SU-DHL-6 (cell line): ENCODE measurements at regions not wholly inside any gene's neighbourhood (a gene's known extent, or its start where the extent isn't known, plus 50 kb on each side); places are given as distances from the start of the nearest gene placed in this dataset.

Experiments
- H2AFZ ChIP-seq: fragments of 200-600 bp; sonication (generic); 2 replicates; pipeline ENCODE4 v1.6.1; 2014; ENCODE audit warnings: low read depth, mild to moderate bottlenecking, moderate library complexity, mixed read lengths, antibody characterized with exemption, low read length; ENCODE audit not compliant: severe bottlenecking
- H3F3A ChIP-seq: fragments of 200-600 bp; shearing (Covaris generic); 2 replicates; pipeline ENCODE4 v1.6.0; 2016; ENCODE audit warnings: antibody characterized with exemption, mild to moderate bottlenecking; ENCODE audit not compliant: insufficient read depth
- H3K27ac ChIP-seq: fragments of 200-600 bp; sonication (generic); 2 replicates; pipeline ENCODE4 v1.5.1; 2016; ENCODE audit warnings: low read depth, mild to moderate bottlenecking, low read length, moderate library complexity, mixed read lengths
- H3K27me3 ChIP-seq: fragments of 200-600 bp; sonication (generic), shearing (Covaris generic); 2 replicates; pipeline ENCODE4 v1.6.0; 2014; ENCODE audit warnings: mild to moderate bottlenecking, low read length
- H3K36me3 ChIP-seq: fragments of 200-600 bp; sonication (generic); 2 replicates; pipeline ENCODE4 v1.6.1; 2014; ENCODE audit warnings: mild to moderate bottlenecking, low read length, mixed read lengths
- H3K4me2 ChIP-seq: fragments of 300-600, 200-600 bp; shearing (Covaris generic), sonication (generic); 2 replicates; pipeline ENCODE4 v1.6.0; 2014; ENCODE audit warnings: low read length, low read depth, mild to moderate bottlenecking; ENCODE audit not compliant: poor library complexity, severe bottlenecking
- H3K4me3 ChIP-seq: fragments of 200-600 bp; sonication (generic); 2 replicates; pipeline ENCODE4 v1.5.1; 2014; ENCODE audit warnings: antibody characterized with exemption, low read length, mild to moderate bottlenecking, mixed read lengths; ENCODE audit not compliant: insufficient read depth, poor library complexity, severe bottlenecking
- H3K79me2 ChIP-seq: fragments of 200-600 bp; sonication (generic); 2 replicates; pipeline ENCODE4 v1.6.1; 2014; ENCODE audit warnings: mild to moderate bottlenecking, low read length, moderate library complexity; ENCODE audit not compliant: insufficient read depth
- H3K9ac ChIP-seq: fragments of 200-600 bp; sonication (generic); 2 replicates; pipeline ENCODE4 v1.7.0; 2014; ENCODE audit warnings: mild to moderate bottlenecking, low read length
- H3K9me2 ChIP-seq: fragments of 200-600 bp; sonication (generic); replicated peaks from 2 replicates; pipeline ENCODE4 v1.6.1; 2014; ENCODE audit warnings: low read length; ENCODE audit not compliant: insufficient read depth
- H3K9me3 ChIP-seq: fragments of 200-600 bp; sonication (generic); 2 replicates; pipeline ENCODE4 v1.6.1; 2014; ENCODE audit warnings: low read length, mixed read lengths; ENCODE audit not compliant: insufficient read depth
- H4K20me1 ChIP-seq: fragments of 200-600 bp; sonication (generic); 2 replicates; pipeline ENCODE4 v1.6.1; 2014; ENCODE audit warnings: low read depth, mild to moderate bottlenecking, antibody characterized with exemption, low read length, moderate library complexity, mixed read lengths
- CTCF ChIP-seq: fragments of 200-600 bp; sonication (generic); IDR thresholded peaks from one replicate; pipeline ENCODE4 v1.5.1; 2017; ENCODE audit warnings: antibody characterized with exemption, mild to moderate bottlenecking, low read length, moderate library complexity; ENCODE audit not compliant: insufficient read depth, poor library complexity, severe bottlenecking
- EZH2phosphoT487 ChIP-seq: fragments of 200-600 bp; sonication (generic), shearing (Covaris generic); conservative IDR thresholded peaks from 2 replicates; pipeline ENCODE4 v1.6.1; 2018; ENCODE audit warnings: mild to moderate bottlenecking, antibody characterized with exemption, low read length, moderate library complexity, mixed read lengths

- H3K27ac ChIP-seq = no peak overlapping the region
- H4K20me1 ChIP-seq = no peaks in the 10 kb centered on the region
- no peak overlapping the region for H3K9ac ChIP-seq
- H3K4me3 ChIP-seq = no peak overlapping the region
- H3F3A ChIP-seq = no peaks in the 10 kb centered on the region
- no peak overlapping the region for H3K4me2 ChIP-seq
- H3K36me3 ChIP-seq = no peaks in the 10 kb centered on the region
- H2AFZ ChIP-seq = no peak overlapping the region
- no peaks in the 10 kb centered on the region for H3K79me2 ChIP-seq
- H3K9me2 ChIP-seq = no peaks in the 10 kb centered on the region
- TF ChIP-seq CTCF (no peak), EZH2phosphoT487 (no peak)
- H3K27me3 ChIP-seq = no peaks in the 10 kb centered on the region
- H3K9me3 ChIP-seq = no peaks in the 10 kb centered on the region
Observed at GRCh38 chr13:44304433-44304725, 69.2 kb upstream of the SERP2 start.

GRCh38 chr13:44305286-44305685 lies 68.3 kb upstream of the SERP2 start:
- H2AFZ ChIP-seq = no peak overlapping the region
- H3K36me3 ChIP-seq = no peaks in the 10 kb centered on the region
- no peaks in the 10 kb centered on the region for H3K9me2 ChIP-seq
- H3K9ac ChIP-seq = no peak overlapping the region
- no peaks in the 10 kb centered on the region for H3F3A ChIP-seq
- no peaks in the 10 kb centered on the region for H4K20me1 ChIP-seq
- no peak overlapping the region for H3K27ac ChIP-seq
- no peaks in the 10 kb centered on the region for H3K79me2 ChIP-seq
- no peak for TF ChIP-seq EZH2phosphoT487
- no peak for TF ChIP-seq CTCF
- no peak overlapping the region for H3K4me2 ChIP-seq
- H3K4me3 ChIP-seq = no peak overlapping the region
- no peaks in the 10 kb centered on the region for H3K27me3 ChIP-seq
- no peaks in the 10 kb centered on the region for H3K9me3 ChIP-seq

DNA sequence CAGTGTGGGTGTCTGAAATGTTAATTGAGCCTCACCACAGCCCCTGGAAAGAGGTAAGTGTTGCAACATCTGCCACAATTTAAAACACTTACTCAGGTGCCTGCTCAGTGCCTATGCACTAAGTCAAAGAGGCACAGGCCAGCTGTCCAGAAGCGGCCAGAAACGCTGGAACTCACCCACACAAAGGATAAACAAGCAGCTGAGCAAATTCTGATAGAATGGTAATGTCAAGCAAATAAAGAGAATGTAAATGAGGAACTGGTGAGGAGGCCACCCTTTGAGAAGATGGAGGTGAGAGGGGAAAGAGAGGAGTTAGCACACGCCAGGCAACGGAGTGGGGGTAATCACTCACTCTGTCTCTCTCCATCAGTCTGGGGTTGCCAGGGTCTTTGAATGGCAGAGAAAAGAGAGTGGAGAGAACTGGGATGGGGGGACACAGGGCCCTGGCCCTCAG lies 67.7 kb upstream of the SERP2 start:
- H3K9me2 ChIP-seq = no peaks in the 10 kb centered on the region
- H3K9ac ChIP-seq = no peak overlapping the region
- no peak overlapping the region for H3K27ac ChIP-seq
- H3K27me3 ChIP-seq = no peaks in the 10 kb centered on the region
- H3K36me3 ChIP-seq = no peaks in the 10 kb centered on the region
- TF ChIP-seq EZH2phosphoT487 (no peak), CTCF (no peak)
- no peaks in the 10 kb centered on the region for H3K79me2 ChIP-seq
- H3K4me3 ChIP-seq = no peak overlapping the region
- H3K9me3 ChIP-seq = no peaks in the 10 kb centered on the region
- H3F3A ChIP-seq = no peaks in the 10 kb centered on the region
- H4K20me1 ChIP-seq = no peaks in the 10 kb centered on the region
- H3K4me2 ChIP-seq = no peak overlapping the region
- H2AFZ ChIP-seq = no peak overlapping the region
